ENCODE measurements at regions not wholly inside any gene's neighbourhood (a gene's known extent, or its start where the extent isn't known, plus 50 kb on each side); places are given as distances from the start of the nearest gene placed in this dataset.

GRCh38 chr16:88295671-88296436, 86.9 kb upstream of the ZNF469 start:
- Histone ChIP-seq H4K91ac (replicated peaks; ENCODE audit: insufficient read length, low read length) (no peak overlapping the region), H3K36me3 (ENCODE audit: control insufficient read depth in 2 of 4, insufficient read depth in 4 of 4, low read length in 3 of 4) (no peaks in the 10 kb centered on the region), H2BK15ac (ENCODE audit: low read length) (no peak overlapping the region), H2BK12ac (ENCODE audit: low read depth, low read length) (no peak overlapping the region), H3K14ac (ENCODE audit: insufficient read length) (no peak overlapping the region), H3K4me3 (ENCODE audit: extremely low read depth in 1 of 4, insufficient read depth in 2 of 4, low read depth in 3 of 4, low read length in 4 of 4) (no peak overlapping the region), H3K23me2 (ENCODE audit: low read depth, low read length) (peaks cover 5% of the 10 kb centered on the region; the same call in 1 of the 2 replicates), H3K56ac (replicated peaks; ENCODE audit: insufficient read length, low read depth, low read length) (no peak overlapping the region), H3K4ac (replicated peaks; ENCODE audit: insufficient read length, low read depth, low read length) (no peak overlapping the region), H4K5ac (ENCODE audit: insufficient read length, low read depth, low read length) (no peak overlapping the region), H2BK20ac (ENCODE audit: low read length) (no peak overlapping the region), H3K9me3 (ENCODE audit: insufficient read depth in 2 of 2, low read depth in 1 of 2, low read length in 1 of 2) (peaks cover 7 to 17% of the 10 kb centered on the region in 2 experiments; a peak in 3 of 4 replicates), H3K4me2 (ENCODE audit: insufficient read depth in 1 of 2, low read depth in 2 of 2, low read length in 2 of 2) (no peak overlapping the region), H3K79me1 (ENCODE audit: low read depth, low read length) (no peaks in the 10 kb centered on the region), H4K20me1 (replicated peaks in 1 of 2; ENCODE audit: control insufficient read depth in 1 of 2, insufficient read depth in 2 of 2, low read length in 2 of 2) (peaks cover 0 to 3% of the 10 kb centered on the region in 2 experiments), H3K27me3 (replicated peaks in 1 of 4; ENCODE audit: control insufficient read depth in 3 of 4, extremely low read depth in 1 of 4, insufficient read depth in 3 of 4, low read length in 3 of 4) (no peaks in the 10 kb centered on the region), H2BK120ac (replicated peaks; ENCODE audit: low read depth, low read length) (no peak overlapping the region), H3K27ac (ENCODE audit: low read depth, low read length) (no peak overlapping the region), H3K9ac (replicated peaks in 1 of 4; ENCODE audit: extremely low read depth in 1 of 4, low read depth in 3 of 4, low read length in 3 of 4) (no peak overlapping the region), H3K18ac (ENCODE audit: extremely low read depth, low read length) (no peak overlapping the region), H3K79me2 (ENCODE audit: control insufficient read depth in 1 of 2, insufficient read depth in 2 of 2, low read length in 2 of 2) (no peaks in the 10 kb centered on the region), H2AFZ (ENCODE audit: low read length) (no peak overlapping the region), H2BK5ac (ENCODE audit: low read depth, low read length) (0 out of 2 replicates have a peak overlapping the region, but pooled peaks have one; percentile 27), H3K4me1 (replicated peaks in 1 of 4; ENCODE audit: control insufficient read depth in 3 of 4, insufficient read depth in 4 of 4, low read length in 3 of 4) (no peaks in the 10 kb centered on the region), H3K23ac (ENCODE audit: insufficient read length) (no peak overlapping the region), H4K8ac (ENCODE audit: extremely low read depth, insufficient read depth, low read length) (no peak overlapping the region), H2AK5ac (ENCODE audit: low read depth, low read length) (no peak overlapping the region)
- CTCF ChIA-PET (ENCODE audit: partially characterized antibody) = interaction anchor here (0.8 to 1.2 kb wide), 3 partner anchors 9 to 33 kb away, joined by 3 to 6 read pairs (median 3); no protein-coding TSS in a partner anchor
- no peak for DNase-seq (ENCODE audit: low read depth in 1 of 2, low spot score in 2 of 2)
- POLR2A ChIA-PET (ENCODE audit: partially characterized antibody) = no interaction called here
- 89% methylated on average over 17 of the region's 20 CpGs; no CpG with 5 or more reads in 1 of the 2 experiments for WGBS, 2 experiments (ENCODE audit: extremely low coverage in 1 of 2, insufficient coverage in 1 of 2, insufficient read length in 1 of 2, insufficient replicate concordance in 2 of 2, low coverage in 1 of 2, low lambda C conversion rate in 2 of 2, missing lambda C conversion rate in 1 of 2)
- TF ChIP-seq TCF12 (IDR thresholded peaks at IDR 0.05; ENCODE audit: low read depth, low read length) (no peak), CHD1 (IDR thresholded peaks at IDR 0.05; ENCODE audit: low read depth, low read length) (no peak), HDAC6 (IDR thresholded peaks at IDR 0.05; ENCODE audit: low read depth, low read length) (no peak), KDM5A (IDR thresholded peaks at IDR 0.05; ENCODE audit: low read length) (no peak), BCL11A (IDR thresholded peaks at IDR 0.05; ENCODE audit: low read depth in 2 of 2, low read length in 2 of 2) (no peak)
- FAIRE-seq = no peak

All from H1 (cell line).